IPS-18c (cell line): ENCODE measurements at regions not wholly inside any gene's neighbourhood (a gene's known extent, or its start where the extent isn't known, plus 50 kb on each side); places are given as distances from the start of the nearest gene placed in this dataset.

ENCODE experiments used
- H3K4me3 ChIP-seq: 2 replicates; pipeline ENCODE4 v1.7.0; 2013; ENCODE audit warnings: low read depth, mild to moderate bottlenecking, low read length, moderate library complexity; ENCODE audit not compliant: insufficient read depth
- H3K9me3 ChIP-seq: one replicate; pipeline ENCODE4 v1.6.1; 2013; ENCODE audit warnings: mild to moderate bottlenecking, low read length, moderate library complexity; ENCODE audit not compliant: control insufficient read depth, insufficient read depth

DNA sequence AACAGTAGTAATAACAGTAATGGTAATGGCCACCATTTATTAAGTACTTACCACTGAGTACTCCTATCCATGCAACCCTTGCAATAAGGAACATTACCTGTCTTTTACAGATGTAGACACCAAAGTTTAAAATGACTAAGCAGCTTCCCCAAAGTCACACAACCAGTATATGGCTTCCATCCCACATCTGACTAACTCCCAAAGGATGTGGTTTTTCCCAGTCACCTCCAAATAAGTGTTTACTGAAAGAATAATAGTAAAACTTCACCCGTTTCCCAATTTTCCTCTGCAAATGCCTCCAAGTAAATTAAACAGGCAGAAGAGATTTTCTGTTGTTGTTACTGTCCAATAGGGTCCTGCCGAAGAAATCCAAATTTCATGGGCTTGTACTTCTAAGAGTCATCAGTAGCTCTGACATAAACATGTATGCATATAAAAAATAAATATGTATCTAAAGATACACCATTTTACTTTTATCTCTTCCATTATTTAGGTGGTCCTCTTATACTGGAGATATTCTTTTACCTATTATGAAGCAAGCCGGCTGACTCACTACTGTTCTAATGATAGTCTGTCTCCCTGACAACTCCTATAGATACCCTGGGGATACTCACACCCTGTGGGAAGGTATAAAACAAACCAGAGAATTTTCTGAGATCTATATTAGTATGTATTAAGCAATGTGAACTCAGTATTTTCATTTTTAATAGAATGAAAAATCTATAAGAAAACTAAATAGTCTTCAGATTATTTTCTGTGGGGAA lies 77.9 kb upstream of the ID4 start:
- Histone ChIP-seq H3K9me3 (no peaks in the 10 kb centered on the region), H3K4me3 (no peak overlapping the region)

DNA sequence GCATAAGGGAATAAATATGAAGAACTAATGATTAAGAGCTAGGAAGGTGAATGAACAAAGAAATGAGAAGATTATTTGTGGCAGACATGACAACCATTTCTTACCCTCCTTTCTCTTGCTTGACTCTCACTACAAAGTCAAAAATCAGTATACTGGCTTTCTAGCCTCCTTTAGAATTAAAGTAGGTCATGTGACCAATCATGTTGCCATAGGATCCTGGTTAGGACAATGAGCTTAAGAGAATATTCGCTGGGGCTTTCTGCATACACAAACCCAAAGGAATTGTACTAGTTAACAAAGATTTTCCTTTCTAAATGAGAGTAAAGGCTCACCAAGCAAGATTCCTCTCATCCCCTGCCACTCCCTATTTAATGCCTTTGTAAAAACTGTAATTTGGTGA lies 76.0 kb upstream of the ID4 start:
- H3K9me3 ChIP-seq, result no peaks in the 10 kb centered on the region
- H3K4me3 ChIP-seq, result no peak overlapping the region

DNA sequence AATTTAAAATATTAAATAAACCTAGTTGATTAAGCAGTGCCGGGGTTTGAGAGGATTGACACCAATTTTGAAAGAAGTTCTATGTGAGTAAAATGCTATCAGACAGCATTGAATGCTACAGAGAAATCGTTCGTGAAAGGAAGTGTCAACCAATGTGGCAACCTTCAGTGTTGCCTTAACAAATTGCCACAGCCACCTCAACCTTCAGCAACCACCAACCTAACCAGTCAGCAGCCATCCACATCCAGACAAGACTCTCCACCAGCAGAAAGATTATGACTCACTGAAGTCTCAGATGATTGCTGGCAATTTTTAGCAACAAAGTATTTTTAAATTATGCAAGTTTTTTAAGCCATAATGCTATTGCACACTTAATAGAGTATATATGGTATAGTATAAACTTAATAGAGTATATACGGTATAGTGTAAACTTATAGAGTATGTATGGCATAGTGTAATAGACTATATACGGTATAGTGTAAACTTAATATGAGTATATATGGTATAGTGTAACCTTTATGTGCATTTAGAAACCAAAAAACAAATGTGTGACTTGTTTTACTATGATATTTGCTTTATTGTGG lies 65.3 kb upstream of the ID4 start:
- Histone ChIP-seq H3K9me3 (no peaks in the 10 kb centered on the region), H3K4me3 (no peak overlapping the region)

DNA sequence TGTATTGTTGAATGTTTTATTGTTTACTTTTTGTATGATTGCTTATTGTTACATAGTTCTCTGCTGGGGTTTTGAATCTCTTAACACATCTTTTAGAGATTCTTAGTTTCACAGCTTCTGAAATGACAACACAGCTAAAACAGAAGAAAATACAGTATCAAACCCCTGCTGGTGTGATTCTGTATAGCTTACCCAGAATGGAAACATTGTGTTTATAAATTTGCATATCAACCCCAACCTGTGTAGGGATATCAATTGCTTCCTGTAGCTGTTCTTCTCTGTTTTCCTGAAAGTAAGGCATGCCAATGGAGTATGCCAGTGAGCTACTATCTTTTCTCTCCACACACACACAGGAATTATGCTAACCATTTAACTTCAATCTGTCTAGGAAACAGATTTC lies 64.3 kb upstream of the ID4 start:
- H3K9me3 ChIP-seq, result no peaks in the 10 kb centered on the region
- H3K4me3 ChIP-seq, result no peak overlapping the region

DNA sequence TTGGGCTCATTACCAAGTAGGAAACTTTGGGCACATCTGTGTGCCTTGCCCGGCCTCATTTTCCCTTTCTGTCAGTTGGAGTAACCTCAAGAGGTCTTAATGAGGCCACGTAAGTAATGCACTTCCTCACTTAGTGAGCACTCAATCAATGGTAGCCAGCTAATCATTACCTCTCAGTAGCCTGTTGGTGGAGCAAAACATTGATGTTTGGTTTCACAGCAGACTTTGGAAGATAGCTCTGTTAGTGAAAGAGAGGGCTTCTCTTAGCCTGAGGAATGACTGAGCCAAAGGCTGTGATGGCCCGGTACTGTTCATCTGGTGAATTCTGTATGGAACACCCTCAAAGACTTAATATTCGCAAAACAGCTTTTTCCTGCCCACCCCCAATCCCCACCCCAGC lies 55.9 kb upstream of the ID4 start:
- Histone ChIP-seq H3K4me3 (no peak overlapping the region), H3K9me3 (no peaks in the 10 kb centered on the region)

- H3K4me3 ChIP-seq, result no peak overlapping the region
- no peaks in the 10 kb centered on the region for H3K9me3 ChIP-seq
Measured at GRCh38 chr6:19782588-19782987, 54.6 kb upstream of the ID4 start.
